ENCODE measurements at regions not wholly inside any gene's neighbourhood (a gene's known extent, or its start where the extent isn't known, plus 50 kb on each side); places are given as distances from the start of the nearest gene placed in this dataset.

DNA sequence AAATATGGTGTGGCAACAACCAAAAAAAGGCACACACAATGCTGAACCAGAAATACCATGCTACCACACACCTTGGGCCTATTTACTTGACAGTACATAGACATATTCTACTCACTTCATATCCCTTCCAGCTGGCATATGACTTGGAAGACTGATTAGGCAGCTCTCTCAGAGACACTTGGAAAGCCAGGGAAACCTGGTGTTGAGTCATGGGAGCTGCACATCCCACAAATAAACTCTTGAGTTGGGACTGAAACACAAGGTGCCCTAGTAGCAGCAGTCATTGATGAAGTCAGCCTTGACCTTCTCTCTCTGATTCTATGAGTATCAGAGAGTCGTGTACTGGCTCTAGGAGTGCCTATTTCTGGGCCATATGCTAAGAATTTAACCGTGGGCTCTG, 776.6 kb upstream of the LCORL start:
- DNase-seq (ENCODE audit: low read depth, low spot score), result no peak
- ChIA-PET CTCF (no interaction called here), POLR2A (no interaction called here)
- no peak overlapping the region for H3K4me3 ChIP-seq (ENCODE audit: low read depth, low read length)
- H3K27ac ChIP-seq (ENCODE audit: low read depth, low read length), result no peak overlapping the region
- no peaks in the 10 kb centered on the region for H3K27me3 ChIP-seq (ENCODE audit: control insufficient read depth, insufficient read depth, low read length)
- TF ChIP-seq, protein P1, sequence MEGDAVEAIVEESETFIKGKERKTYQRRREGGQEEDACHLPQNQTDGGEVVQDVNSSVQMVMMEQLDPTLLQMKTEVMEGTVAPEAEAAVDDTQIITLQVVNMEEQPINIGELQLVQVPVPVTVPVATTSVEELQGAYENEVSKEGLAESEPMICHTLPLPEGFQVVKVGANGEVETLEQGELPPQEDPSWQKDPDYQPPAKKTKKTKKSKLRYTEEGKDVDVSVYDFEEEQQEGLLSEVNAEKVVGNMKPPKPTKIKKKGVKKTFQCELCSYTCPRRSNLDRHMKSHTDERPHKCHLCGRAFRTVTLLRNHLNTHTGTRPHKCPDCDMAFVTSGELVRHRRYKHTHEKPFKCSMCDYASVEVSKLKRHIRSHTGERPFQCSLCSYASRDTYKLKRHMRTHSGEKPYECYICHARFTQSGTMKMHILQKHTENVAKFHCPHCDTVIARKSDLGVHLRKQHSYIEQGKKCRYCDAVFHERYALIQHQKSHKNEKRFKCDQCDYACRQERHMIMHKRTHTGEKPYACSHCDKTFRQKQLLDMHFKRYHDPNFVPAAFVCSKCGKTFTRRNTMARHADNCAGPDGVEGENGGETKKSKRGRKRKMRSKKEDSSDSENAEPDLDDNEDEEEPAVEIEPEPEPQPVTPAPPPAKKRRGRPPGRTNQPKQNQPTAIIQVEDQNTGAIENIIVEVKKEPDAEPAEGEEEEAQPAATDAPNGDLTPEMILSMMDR (IDR thresholded peaks at IDR 0.05; ENCODE audit: low read depth, low read length), result no peak
- H3K9me3 ChIP-seq (ENCODE audit: control insufficient read depth, insufficient read depth, low read length), result no peaks in the 10 kb centered on the region

DNA sequence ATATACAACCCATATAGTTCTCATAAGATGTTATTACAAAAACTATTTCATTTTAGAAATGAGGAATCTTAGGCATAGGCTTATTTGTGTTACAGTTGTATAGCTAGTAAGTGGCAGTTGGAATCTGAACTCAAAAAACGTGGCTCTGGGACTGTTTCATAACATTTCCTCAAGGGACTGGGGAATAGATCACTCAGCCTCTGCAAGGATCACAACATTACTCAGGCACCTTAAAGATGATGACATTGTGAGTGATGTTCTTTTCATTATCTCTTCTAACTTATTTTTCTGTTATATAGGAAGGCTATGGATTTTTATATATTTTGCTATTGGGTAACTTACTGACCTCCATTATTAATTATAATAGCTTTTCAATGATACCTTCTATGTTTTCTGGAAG, 774.2 kb upstream of the LCORL start:
- CTCF ChIA-PET, result interaction anchor here (0.5 kb wide), 1 partner anchor 1593 kb away, joined by 3 read pairs; no protein-coding TSS in a partner anchor
- POLR2A ChIA-PET, result no interaction called here
- no peaks in the 10 kb centered on the region for H3K9me3 ChIP-seq (ENCODE audit: control insufficient read depth, insufficient read depth, low read length)
- TF ChIP-seq, protein P1 (IDR thresholded peaks at IDR 0.05; ENCODE audit: low read depth, low read length), result no peak
- H3K27ac ChIP-seq (ENCODE audit: low read depth, low read length), result no peak overlapping the region
- no peaks in the 10 kb centered on the region for H3K27me3 ChIP-seq (ENCODE audit: control insufficient read depth, insufficient read depth, low read length)
- no peak for DNase-seq (ENCODE audit: low read depth, low spot score)
- no peak overlapping the region for H3K4me3 ChIP-seq (ENCODE audit: low read depth, low read length)

DNA sequence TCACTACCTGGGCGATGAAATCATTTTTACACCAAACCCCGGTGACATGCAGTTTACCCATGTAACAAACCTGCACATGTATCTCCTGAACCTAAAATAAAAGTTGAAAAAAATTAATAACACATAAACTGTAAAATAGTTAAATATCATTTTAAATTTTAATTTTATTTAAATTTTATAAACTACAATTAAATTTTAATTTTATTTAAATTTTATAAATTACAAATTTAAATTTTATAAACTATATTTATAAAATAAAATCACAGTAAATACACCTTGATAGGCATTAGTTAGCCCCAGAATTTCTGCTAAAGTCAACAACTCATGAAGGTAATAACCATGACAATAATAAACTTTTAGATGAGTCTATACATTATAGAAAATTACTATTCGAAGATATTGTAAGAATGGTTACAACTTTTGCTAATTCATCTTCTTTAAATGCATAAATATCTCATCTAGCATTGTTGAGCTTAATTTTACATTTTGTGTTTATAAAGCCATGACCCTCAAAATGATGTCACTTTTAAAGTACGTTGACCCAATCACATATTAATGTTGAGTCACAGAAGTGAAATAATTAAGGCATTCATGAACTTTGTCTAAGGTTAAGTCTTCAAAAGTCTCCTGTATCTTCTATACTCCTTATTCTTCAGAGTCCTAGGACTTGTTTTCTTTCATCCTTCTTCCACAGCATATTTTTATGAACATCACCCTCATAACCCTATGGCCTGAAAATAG, 755.8 kb upstream of the LCORL start:
- POLR2A ChIA-PET, result no interaction called here
- Histone ChIP-seq H3K4me3 (ENCODE audit: low read depth, low read length) (no peak overlapping the region), H3K9me3 (ENCODE audit: control insufficient read depth, insufficient read depth, low read length) (no peaks in the 10 kb centered on the region), H3K27ac (ENCODE audit: low read depth, low read length) (no peak overlapping the region), H3K27me3 (ENCODE audit: control insufficient read depth, insufficient read depth, low read length) (no peaks in the 10 kb centered on the region)
- TF ChIP-seq, protein P1 (IDR thresholded peaks at IDR 0.05; ENCODE audit: low read depth, low read length), result no peak
- CTCF ChIA-PET, result no interaction called here
- DNase-seq (ENCODE audit: low read depth, low spot score), result no peak

DNA sequence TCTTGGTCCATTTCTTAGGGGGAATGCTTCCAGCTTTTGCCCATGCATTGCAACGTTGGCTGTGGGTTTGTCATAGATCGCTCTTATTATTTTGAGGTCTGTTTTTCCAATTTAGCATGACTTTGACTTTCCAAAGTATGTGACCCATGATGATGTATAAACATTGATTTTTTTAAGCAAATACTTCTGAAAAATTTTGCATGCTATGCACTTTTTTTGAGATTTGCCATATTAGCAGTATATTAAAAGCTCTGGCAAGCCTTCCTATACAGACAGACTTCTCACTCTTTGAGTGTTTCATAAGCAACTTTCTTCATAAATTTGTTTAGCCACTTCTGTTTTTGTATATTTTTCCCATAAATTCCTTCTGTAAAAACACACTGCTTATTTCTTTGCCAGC, 746.4 kb upstream of the LCORL start:
- POLR2A ChIA-PET, result no interaction called here
- DNase-seq (ENCODE audit: low read depth, low spot score), result no peak

DNA sequence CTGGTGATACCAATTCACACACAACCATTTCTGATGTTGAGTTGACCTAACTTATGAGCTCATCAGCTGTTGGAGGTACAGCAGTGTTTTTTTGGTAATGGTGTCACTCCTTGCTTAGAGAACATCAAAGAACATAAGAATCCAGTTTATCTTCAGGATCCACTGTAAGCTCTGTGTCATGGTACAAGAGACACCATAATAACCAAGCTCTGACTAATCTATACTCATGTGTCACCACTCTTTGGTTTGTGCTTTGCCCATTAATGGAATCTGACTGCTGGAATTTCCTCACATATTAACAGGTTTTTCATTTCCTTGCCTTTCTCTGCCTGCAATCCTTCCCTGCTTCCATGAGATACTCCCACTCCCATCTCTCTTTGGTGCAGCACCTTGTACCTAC, 735.1 kb upstream of the LCORL start:
- no peak overlapping the region for H3K4me3 ChIP-seq (ENCODE audit: low read depth, low read length)
- H3K27ac ChIP-seq (ENCODE audit: low read depth, low read length), result no peak overlapping the region
- CTCF ChIA-PET, result no interaction called here
- no peaks in the 10 kb centered on the region for H3K27me3 ChIP-seq (ENCODE audit: control insufficient read depth, insufficient read depth, low read length)
- POLR2A ChIA-PET, result no interaction called here
- TF ChIP-seq, protein P1 (IDR thresholded peaks at IDR 0.05; ENCODE audit: low read depth, low read length), result no peak
- no peaks in the 10 kb centered on the region for H3K9me3 ChIP-seq (ENCODE audit: control insufficient read depth, insufficient read depth, low read length)
- DNase-seq (ENCODE audit: low read depth, low spot score), result no peak

More for the DNA sequence above, 746.4 kb upstream of the LCORL start:
- TF ChIP-seq, protein P1 (IDR thresholded peaks at IDR 0.05; ENCODE audit: low read depth, low read length), result no peak
- Histone ChIP-seq H3K27ac (ENCODE audit: low read depth, low read length) (no peak overlapping the region), H3K27me3 (ENCODE audit: control insufficient read depth, insufficient read depth, low read length) (no peaks in the 10 kb centered on the region), H3K9me3 (ENCODE audit: control insufficient read depth, insufficient read depth, low read length) (no peaks in the 10 kb centered on the region), H3K4me3 (ENCODE audit: low read depth, low read length) (no peak overlapping the region)
- CTCF ChIA-PET, result no interaction called here
